NB4 (cell line): ENCODE measurements at regions not wholly inside any gene's neighbourhood (a gene's known extent, or its start where the extent isn't known, plus 50 kb on each side); places are given as distances from the start of the nearest gene placed in this dataset.

Experiments used
- CTCF ChIP-seq: IDR thresholded peaks from one replicate; pipeline ENCODE4 v1.5.1; 2012; ENCODE audit warnings: low read depth, low read length
- POLR2A ChIP-seq: IDR thresholded peaks from 2 replicates; pipeline ENCODE4 v1.6.1; 2011; ENCODE audit warnings: mild to moderate bottlenecking; ENCODE audit not compliant: insufficient read length; ENCODE audit errors: extremely low read depth

GRCh38 chr6:144756469-144756868 lies 471.3 kb downstream of the UTRN start:
- no peak for TF ChIP-seq POLR2A
- TF ChIP-seq CTCF, result no peak
